ENCODE measurements at regions not wholly inside any gene's neighbourhood (a gene's known extent, or its start where the extent isn't known, plus 50 kb on each side); places are given as distances from the start of the nearest gene placed in this dataset.

- DNase-seq = no peak
- peak overlapping the region; percentile 50 for H3K27ac ChIP-seq (replicated peaks)
- no peaks in the 10 kb centered on the region for H3K36me3 ChIP-seq
- H3K4me3 ChIP-seq = no peak overlapping the region
- intact Hi-C loops (cut with micrococcal nuclease) = no loop called here
- TF ChIP-seq CTCF (IDR thresholded peaks at IDR 0.05; ENCODE audit: borderline replicate concordance) = no peak
- H3K4me1 ChIP-seq = peaks cover 28% of the 10 kb centered on the region
- no peaks in the 10 kb centered on the region for H3K9me3 ChIP-seq (replicated peaks)
- no peaks in the 10 kb centered on the region for H3K27me3 ChIP-seq (ENCODE audit: low read depth)
Measured at GRCh38 chr6:163947276-163947675, 532.8 kb downstream of the QKI start.

- no peaks in the 10 kb centered on the region for H3K36me3 ChIP-seq
- peaks cover 36% of the 10 kb centered on the region for H3K4me1 ChIP-seq
- H3K4me3 ChIP-seq = no peak overlapping the region
- no peak for TF ChIP-seq CTCF (IDR thresholded peaks at IDR 0.05; ENCODE audit: borderline replicate concordance)
- H3K27ac ChIP-seq (replicated peaks) = peak overlapping the region; percentile 50
- DNase-seq = no peak
- no peaks in the 10 kb centered on the region for H3K27me3 ChIP-seq (ENCODE audit: low read depth)
- no peaks in the 10 kb centered on the region for H3K9me3 ChIP-seq (replicated peaks)
- intact Hi-C loops (cut with micrococcal nuclease) = no loop called here
Measured at GRCh38 chr6:163946437-163946836, 531.9 kb downstream of the QKI start.

- no peaks in the 10 kb centered on the region for H3K9me3 ChIP-seq (replicated peaks)
- no peak overlapping the region for H3K4me3 ChIP-seq
- H3K27me3 ChIP-seq (ENCODE audit: low read depth) = no peaks in the 10 kb centered on the region
- no peak for TF ChIP-seq CTCF (IDR thresholded peaks at IDR 0.05; ENCODE audit: borderline replicate concordance)
- DNase-seq = no peak
- peaks cover 43% of the 10 kb centered on the region for H3K4me1 ChIP-seq
- intact Hi-C loops (cut with micrococcal nuclease) = no loop called here
- no peaks in the 10 kb centered on the region for H3K36me3 ChIP-seq
- peak overlapping the region; percentile 50 for H3K27ac ChIP-seq (replicated peaks)
Measured at GRCh38 chr6:163945808-163946207, 531.3 kb downstream of the QKI start.

GRCh38 chr6:163944897-163945296 is 530.4 kb downstream of the QKI start:
- DNase-seq = no peak
- peak overlapping the region; percentile 66 for H3K27ac ChIP-seq (replicated peaks)

GRCh38 chr6:163943607-163944385 is 529.3 kb downstream of the QKI start:
- peaks cover 49% of the 10 kb centered on the region for H3K4me1 ChIP-seq
- no peaks in the 10 kb centered on the region for H3K36me3 ChIP-seq
- TF ChIP-seq CTCF (IDR thresholded peaks at IDR 0.05; ENCODE audit: borderline replicate concordance) = no peak
- peak; percentile 42 for DNase-seq
- peak overlapping the region; percentile 19 for H3K4me3 ChIP-seq
- H3K27ac ChIP-seq (replicated peaks) = peak overlapping the region; percentile 66
- intact Hi-C loops (cut with micrococcal nuclease) = no loop called here
- no peaks in the 10 kb centered on the region for H3K27me3 ChIP-seq (ENCODE audit: low read depth)
- no peaks in the 10 kb centered on the region for H3K9me3 ChIP-seq (replicated peaks)

More at GRCh38 chr6:163944897-163945296, 530.4 kb downstream of the QKI start:
- Histone ChIP-seq H3K4me3 (no peak overlapping the region), H3K36me3 (no peaks in the 10 kb centered on the region), H3K27me3 (ENCODE audit: low read depth) (no peaks in the 10 kb centered on the region), H3K4me1 (peaks cover 47% of the 10 kb centered on the region), H3K9me3 (replicated peaks) (no peaks in the 10 kb centered on the region)
- intact Hi-C loops (cut with micrococcal nuclease) = no loop called here
- TF ChIP-seq CTCF (IDR thresholded peaks at IDR 0.05; ENCODE audit: borderline replicate concordance) = peak; percentile 14

Data from left ventricle myocardium inferior (tissue), 1 donor.